HG02870 (cell line): ENCODE measurements at regions not wholly inside any gene's neighbourhood (a gene's known extent, or its start where the extent isn't known, plus 50 kb on each side); places are given as distances from the start of the nearest gene placed in this dataset.

ENCODE experiments used
- ATAC-seq: cut with Tn5 transposase; IDR thresholded peaks from one replicate; pipeline ENCODE4 v1.9.1; 2021; ENCODE audit warnings: mild to moderate bottlenecking, moderate library complexity; ENCODE audit not compliant: unreplicated experiment

DNA sequence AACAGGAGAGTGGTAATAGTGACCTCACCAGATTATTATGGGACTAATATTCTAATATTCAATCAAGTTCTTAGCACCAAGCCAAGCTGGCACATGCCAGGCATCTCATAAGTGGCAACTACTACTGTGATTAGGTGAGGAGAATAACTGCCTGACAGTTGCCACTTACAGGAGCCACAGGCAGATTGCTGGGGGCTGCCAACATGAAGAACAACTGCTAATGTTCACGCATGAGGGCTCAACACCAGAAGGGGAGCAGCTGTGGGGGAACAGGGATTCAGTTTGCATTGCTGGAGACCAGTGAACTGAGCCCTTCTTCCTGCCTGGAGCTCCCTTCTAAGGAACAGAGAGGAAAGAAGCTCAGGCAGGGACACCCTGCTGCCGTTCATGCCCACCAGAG is 504.5 kb downstream of the FOXO1 start:
- ATAC-seq, result no peak

- ATAC-seq, result no peak
Observed at GRCh38 chr13:40163066-40164000, 503.1 kb downstream of the FOXO1 start.

GRCh38 chr13:40164133-40164532 is 502.3 kb downstream of the FOXO1 start:
- no peak for ATAC-seq

DNA sequence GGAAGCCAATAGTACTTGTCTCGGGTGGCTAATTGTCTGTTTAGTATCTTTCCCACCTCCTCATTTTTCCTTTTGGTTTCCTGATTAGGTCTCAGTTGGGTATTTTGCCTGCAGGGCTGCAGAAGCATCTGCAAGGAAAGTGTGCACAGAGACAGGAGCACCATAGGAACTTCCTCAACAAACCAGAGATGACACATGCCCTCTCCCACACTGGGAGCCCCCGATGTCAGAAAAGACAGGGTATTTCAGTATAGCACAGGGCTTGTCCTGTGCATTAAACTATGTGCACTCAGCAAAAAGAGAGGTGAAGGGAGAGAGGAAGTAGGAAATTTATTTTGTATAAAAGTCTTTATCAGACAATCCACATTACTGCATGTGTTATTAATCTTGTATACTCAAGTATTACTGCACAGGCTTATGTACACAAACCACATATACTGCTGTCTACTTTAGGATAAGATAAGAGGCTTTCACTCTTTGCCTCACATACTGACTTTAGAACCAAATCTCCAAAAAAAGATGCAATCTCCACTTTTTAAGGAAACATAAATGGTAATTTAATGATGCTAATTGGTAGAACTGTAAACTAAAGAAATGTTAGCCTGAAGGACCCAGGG is 501.0 kb downstream of the FOXO1 start:
- no peak for ATAC-seq

- ATAC-seq, result no peak
Observed at GRCh38 chr13:40167327-40167726, 499.1 kb downstream of the FOXO1 start.

DNA sequence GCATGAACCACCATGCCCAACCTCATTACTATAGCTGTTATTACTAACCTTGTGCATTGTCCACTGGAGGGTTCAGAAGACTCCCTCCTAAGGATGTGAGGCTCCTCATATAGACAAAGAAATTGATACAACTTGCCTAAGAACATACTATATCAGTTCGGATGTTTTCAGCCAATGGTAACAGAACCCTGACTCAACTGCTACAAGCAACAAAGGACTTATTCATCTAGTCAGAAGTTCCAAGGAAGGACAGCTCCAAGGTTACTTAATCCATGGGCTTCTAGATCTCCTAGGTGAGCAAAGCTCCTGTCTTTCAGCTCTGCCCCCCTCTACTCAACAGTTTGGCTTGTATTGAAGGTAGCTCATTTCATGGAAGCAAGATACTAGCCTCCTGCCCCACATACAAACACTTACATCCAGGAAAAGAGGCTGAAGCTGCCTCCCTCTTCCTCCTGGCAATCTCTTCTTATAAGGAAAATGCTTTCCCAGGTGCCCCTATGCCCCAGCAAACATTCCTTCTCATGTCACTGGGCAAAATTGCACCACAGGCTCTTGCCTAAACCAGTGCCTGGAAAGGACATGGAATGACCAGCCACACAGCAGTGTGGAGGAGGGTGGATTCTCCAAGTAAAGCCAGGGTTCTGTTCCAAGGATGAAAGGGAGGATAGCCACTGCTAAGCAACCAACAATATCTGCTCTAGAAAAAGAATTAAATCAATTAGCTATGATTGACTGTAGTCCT is 497.8 kb downstream of the FOXO1 start:
- ATAC-seq, result no peak

DNA sequence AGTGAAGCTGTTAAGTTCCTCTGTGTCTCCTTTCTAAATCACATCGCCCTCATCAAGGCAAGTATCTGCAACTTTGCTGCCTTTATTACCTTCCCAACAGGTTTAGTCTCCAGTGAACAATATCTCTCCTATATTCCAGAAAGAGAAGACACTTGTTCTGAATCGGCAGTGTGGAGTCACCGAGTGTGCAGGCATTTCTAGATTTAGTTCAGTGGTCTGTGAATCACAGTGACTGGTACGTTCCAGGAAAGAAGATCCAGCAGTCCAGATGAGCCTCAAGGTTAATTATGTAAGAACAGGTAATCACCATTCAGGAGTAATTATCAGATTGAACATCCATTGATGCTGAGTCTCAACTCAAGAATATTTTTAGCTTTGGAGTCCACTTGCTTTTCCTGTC is 497.0 kb downstream of the FOXO1 start:
- ATAC-seq, result no peak

- ATAC-seq, result no peak
Observed at GRCh38 chr13:40170091-40170490, 496.4 kb downstream of the FOXO1 start.

- ATAC-seq, result no peak
Observed at GRCh38 chr13:40170982-40171381, 495.5 kb downstream of the FOXO1 start.

- ATAC-seq, result no peak
Observed at GRCh38 chr13:40171566-40171965, 494.9 kb downstream of the FOXO1 start.

- no peak for ATAC-seq
Observed at GRCh38 chr13:40172149-40172591, 494.3 kb downstream of the FOXO1 start.

- no peak for ATAC-seq
Observed at GRCh38 chr13:40172878-40173277, 493.6 kb downstream of the FOXO1 start.

DNA sequence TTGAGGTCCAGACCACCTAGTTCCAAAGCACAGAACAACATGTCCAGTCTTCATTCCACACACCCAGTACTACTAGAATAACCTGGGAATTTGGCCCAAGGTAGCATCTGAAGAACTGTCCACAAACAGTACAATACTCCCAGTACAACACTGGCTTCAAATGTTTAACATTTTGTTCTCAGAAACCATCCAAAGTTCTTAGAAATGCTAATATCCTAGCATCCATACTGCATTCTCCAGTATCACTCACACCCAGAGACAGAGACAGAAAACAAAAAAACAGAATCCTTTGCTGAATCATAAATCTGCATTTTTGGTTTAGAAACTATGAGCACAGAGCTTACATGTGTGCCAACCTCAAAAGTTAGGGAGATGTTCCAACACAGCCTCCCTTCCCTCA is 490.8 kb downstream of the FOXO1 start:
- ATAC-seq, result no peak

DNA sequence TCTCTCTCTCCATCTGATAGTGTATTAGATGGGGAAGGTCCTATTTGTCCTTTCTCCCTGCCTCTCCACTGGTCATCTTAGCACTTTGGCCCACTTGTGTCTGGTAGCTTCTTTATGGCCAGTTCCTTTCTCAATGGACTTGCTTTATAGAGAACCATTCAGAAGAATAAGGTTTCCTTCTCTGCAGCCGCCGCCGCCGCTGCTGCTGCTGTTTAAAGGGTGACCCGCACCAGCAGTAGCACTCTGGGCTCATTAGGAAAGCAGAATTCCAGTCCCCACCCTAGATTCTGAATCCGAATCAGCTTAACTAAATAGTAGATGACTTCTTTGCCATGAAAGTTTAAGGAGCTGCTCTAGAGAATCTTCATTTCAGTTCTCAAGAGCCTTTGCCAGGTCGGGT is 490.2 kb downstream of the FOXO1 start:
- no peak for ATAC-seq

GRCh38 chr13:40178130-40178529 is 488.3 kb downstream of the FOXO1 start:
- ATAC-seq, result no peak

- no peak for ATAC-seq
Observed at GRCh38 chr13:40179445-40180281, 486.8 kb downstream of the FOXO1 start.

DNA sequence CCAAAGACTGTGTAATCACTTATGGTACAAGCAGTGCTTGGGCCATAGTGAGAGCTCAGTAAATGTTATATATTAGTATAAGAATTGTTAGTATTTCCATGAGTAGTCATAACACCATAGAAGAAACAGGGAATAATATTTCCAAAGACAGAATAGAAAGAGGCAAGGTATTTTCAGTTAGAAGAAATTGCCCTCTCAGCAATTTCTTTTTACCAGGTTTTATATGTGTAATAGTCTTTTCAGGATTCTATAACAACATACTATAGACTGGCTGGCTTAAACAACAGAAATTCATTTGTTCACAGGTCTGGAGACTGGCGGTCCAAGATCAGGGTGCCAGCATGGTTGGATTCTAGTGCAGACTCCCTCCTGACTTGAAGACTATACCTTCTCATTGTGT is 485.7 kb downstream of the FOXO1 start:
- ATAC-seq, result no peak

- no peak for ATAC-seq
Observed at GRCh38 chr13:40181203-40181845, 485.1 kb downstream of the FOXO1 start.

DNA sequence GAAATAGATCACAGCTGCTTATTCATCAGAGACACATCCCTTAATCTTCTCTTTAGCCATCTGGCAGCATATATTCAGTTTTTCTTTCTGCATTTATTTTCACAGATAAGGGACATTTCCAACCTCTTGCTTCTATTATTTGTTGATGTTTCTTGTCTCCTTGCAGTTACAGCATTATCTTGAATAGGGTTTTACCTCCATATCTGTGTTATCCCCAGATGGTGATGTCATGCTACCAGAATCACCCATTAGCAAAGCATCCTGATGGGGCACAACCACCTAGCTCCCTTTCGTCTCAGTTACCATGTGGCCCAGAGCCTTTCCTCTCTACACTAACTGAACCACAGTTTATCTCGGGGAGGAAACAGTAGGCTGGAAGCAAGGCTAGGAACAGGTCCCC is 483.9 kb downstream of the FOXO1 start:
- ATAC-seq, result no peak

GRCh38 chr13:40185414-40185813 is 481.0 kb downstream of the FOXO1 start:
- no peak for ATAC-seq
